NCI-H1417 treated with DMSO at 0.1 percent for 48 hours (cell line): ENCODE measurements at regions not wholly inside any gene's neighbourhood (a gene's known extent, or its start where the extent isn't known, plus 50 kb on each side); places are given as distances from the start of the nearest gene placed in this dataset.
"Not testable (repeated sequence)": the region's sequence is repeated elsewhere in the genome, so short reads cannot be mapped to it uniquely, and the experiment has no call there.

ENCODE experiments used
- DNase-seq: peaks from one replicate; lab custom pipeline; 2025; lab: John Stamatoyannopoulos, UW

GRCh38 chr2:84288293-84288692, 170.8 kb downstream of the SUCLG1 start:
- DNase-seq = no peak

GRCh38 chr2:84286878-84287277, 172.2 kb downstream of the SUCLG1 start:
- DNase-seq = no peak

- DNase-seq = no peak
Observed at GRCh38 chr2:84285056-84285747, 173.9 kb downstream of the SUCLG1 start.

- no peak for DNase-seq
Observed at GRCh38 chr2:84283506-84283905, 175.6 kb downstream of the SUCLG1 start.

- no peak for DNase-seq
Observed at GRCh38 chr2:84281510-84281909, 177.6 kb downstream of the SUCLG1 start.

- no peak for DNase-seq
Observed at GRCh38 chr2:84280873-84281272, 178.2 kb downstream of the SUCLG1 start.

- no peak for DNase-seq
Observed at GRCh38 chr2:84278386-84278785, 180.7 kb downstream of the SUCLG1 start.

GRCh38 chr2:84276590-84277255, 182.4 kb downstream of the SUCLG1 start:
- DNase-seq = no peak

GRCh38 chr2:84273406-84273805, 185.7 kb downstream of the SUCLG1 start:
- no peak for DNase-seq

- DNase-seq = no peak
Observed at GRCh38 chr2:84271977-84272376, 187.1 kb downstream of the SUCLG1 start.

- DNase-seq = no peak
Observed at GRCh38 chr2:84257831-84258230, 201.2 kb downstream of the SUCLG1 start.

- no peak for DNase-seq
Observed at GRCh38 chr2:84251651-84252302, 207.3 kb downstream of the SUCLG1 start.

- no peak for DNase-seq
Observed at GRCh38 chr2:84249140-84249539, 209.9 kb downstream of the SUCLG1 start.

GRCh38 chr2:84247532-84247931, 211.5 kb downstream of the SUCLG1 start:
- no peak for DNase-seq

- no peak for DNase-seq
Observed at GRCh38 chr2:84243788-84244733, 215.0 kb downstream of the SUCLG1 start.

- DNase-seq = no peak
Observed at GRCh38 chr2:84238907-84239306, 220.2 kb downstream of the SUCLG1 start.

- DNase-seq = no peak
Observed at GRCh38 chr2:84236288-84236687, 222.8 kb downstream of the SUCLG1 start.

GRCh38 chr2:84234103-84234502, 225.0 kb downstream of the SUCLG1 start:
- no peak for DNase-seq

- DNase-seq = no peak
Observed at GRCh38 chr2:84231478-84231877, 227.6 kb downstream of the SUCLG1 start.

GRCh38 chr2:84224121-84224520, 235.0 kb downstream of the SUCLG1 start:
- no peak for DNase-seq

- no peak for DNase-seq
Observed at GRCh38 chr2:84223191-84223590, 235.9 kb downstream of the SUCLG1 start.

GRCh38 chr2:84221102-84221501, 238.0 kb downstream of the SUCLG1 start:
- DNase-seq = not testable (repeated sequence)
